Heart left ventricle (tissue), 13 donors: ENCODE measurements at regions not wholly inside any gene's neighbourhood (a gene's known extent, or its start where the extent isn't known, plus 50 kb on each side); places are given as distances from the start of the nearest gene placed in this dataset.

ENCODE experiments used
- CTCF ChIP-seq, 12 donors: fragments of 200-600 bp; sonication (generic) in 4 of 12; IDR thresholded peaks; one replicate each; pipeline versions ENCODE4 v1.5.0 to v1.8.0; 2018 to 2022; ENCODE audit warnings: antibody characterized with exemption in 12 of 12, mild to moderate bottlenecking in 5 of 12
- POLR2A ChIP-seq, 2 donors: fragments of 450-650 bp; IDR thresholded peaks; one replicate each; pipeline ENCODE4 v1.6.1; 2017; ENCODE audit warnings: antibody characterized with exemption in 2 of 2, mild to moderate bottlenecking in 2 of 2, moderate library complexity in 2 of 2
- donor health status: ischemic (EF 13 %, LVEDD 7.1; RV severe dilation, severe dysfunction).
- donor health status: DM: no; HTN: yes; CAD: no.
- donor health status: DM: no; HTN: no; CAD: no.
- donor health status: ischemic (EF 25% LVEDD 6.9; RV normal size, moderate dysfunction).
- donor health status: ischemic (EF 25% LVEDD 5.7; RV mildly dilated, moderate dysfunction).
- donor health status: ischemic (EF 35%, LVEDD 5.7; RV mildly dilated, moderate dysfunction).
- donor health status: nonischemic (EF 11% LVEDD 7.7; RV severe dilation, severe dysfunction).
- donor health status: DM: yes; HTN: yes; CAD: no.
- donor health status: PGD.
- donor health status: ischemic (EF 29% LVEDD 5.4; RV normal size, mild dysfunction).
- donor health status: nonischemic (EF 23%, LVEDD 6.1; RV moderate dilation, normal function).

DNA sequence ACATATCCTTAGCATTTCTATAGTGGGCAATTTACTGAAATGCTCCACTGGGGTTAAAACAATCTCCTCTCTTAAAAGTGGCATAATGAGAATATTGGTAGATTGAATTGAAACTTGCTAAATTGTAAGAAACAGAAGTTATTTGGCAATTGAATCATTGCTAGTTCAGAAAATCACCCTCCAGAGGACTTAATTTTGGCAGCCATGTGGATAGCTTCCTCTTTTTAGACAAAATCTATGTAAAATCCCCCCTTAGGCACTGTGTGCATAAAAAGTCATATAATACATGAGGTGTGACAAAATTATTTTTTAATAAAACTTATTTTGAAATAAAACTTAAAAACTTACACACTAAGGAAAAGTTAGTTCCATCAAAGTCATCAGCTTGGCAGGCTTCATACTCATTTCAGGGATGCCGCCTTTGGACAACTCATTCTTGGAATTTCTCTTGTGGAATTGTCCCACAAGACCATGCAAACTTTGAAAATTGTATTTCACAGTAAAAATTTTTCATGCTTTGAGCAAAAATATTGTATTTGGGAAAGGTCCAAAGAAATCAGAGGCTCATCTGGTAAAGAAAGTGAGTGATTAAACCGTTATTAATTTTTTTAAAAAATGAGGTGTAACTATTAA is 473.0 kb downstream of the BCKDHB start:
- TF ChIP-seq CTCF (IDR thresholded peaks at IDR 0.05) (no peak), POLR2A (IDR thresholded peaks at IDR 0.05) (no peak)
